Gastroesophageal sphincter (tissue), 4 donors: ENCODE measurements at regions not wholly inside any gene's neighbourhood (a gene's known extent, or its start where the extent isn't known, plus 50 kb on each side); places are given as distances from the start of the nearest gene placed in this dataset.

Experiments
- ATAC-seq: fragments of 150-250 bp; one replicate; pipeline ENCODE4 v1.9.1; 2016; ENCODE audit warnings: mild to moderate bottlenecking, moderate library complexity
- H3K27ac ChIP-seq, 4 donors: fragments of 200-600 bp; sonication (generic) in 3 of 4; 1 replicate in 3 of 4; 2 replicates in 1 of 4; pipeline ENCODE4 v1.5.1; 2016 to 2019
- H3K27me3 ChIP-seq: fragments of 200-600 bp; sonication (generic); one replicate; pipeline ENCODE4 v1.5.1; 2019
- H3K36me3 ChIP-seq, 2 donors: fragments of 200-600 bp; sonication (generic); one replicate each; pipeline ENCODE4 v1.5.1; 2019; ENCODE audit warnings: control low read depth in 1 of 2
- H3K4me1 ChIP-seq, 3 donors: fragments of 200-600 bp; sonication (generic); 1 replicate in 2 of 3; 2 replicates in 1 of 3; pipeline ENCODE4 v1.5.1; 2016 to 2019; ENCODE audit warnings: control low read depth in 2 of 3
- H3K4me3 ChIP-seq, 2 donors: fragments of 200-600 bp; sonication (generic); one replicate each; pipeline ENCODE4 v1.5.1; 2019; ENCODE audit warnings: mild to moderate bottlenecking in 1 of 2, moderate library complexity in 1 of 2
- H3K9me3 ChIP-seq, 3 donors: fragments of 200-600 bp; sonication (generic); one replicate each; pipeline ENCODE4 v1.5.1; 2017 to 2019; ENCODE audit warnings: control low read depth in 2 of 3
- EP300 ChIP-seq: sonication (generic); formaldehyde crosslinking; IDR thresholded peaks from one replicate; pipeline ENCODE4 v1.6.1; 2017; ENCODE audit warnings: antibody characterized with exemption, mild to moderate bottlenecking
- POLR2A ChIP-seq, 2 donors: fragments of 450-650 bp; IDR thresholded peaks; one replicate each; pipeline ENCODE4 v1.6.1; 2017; ENCODE audit warnings: antibody characterized with exemption in 2 of 2, mild to moderate bottlenecking in 2 of 2, moderate library complexity in 1 of 2
- POLR2AphosphoS5 ChIP-seq: sonication (generic); formaldehyde crosslinking; IDR thresholded peaks from one replicate; pipeline ENCODE4 v1.6.1; 2017; ENCODE audit warnings: antibody characterized with exemption
- WGBS, 2 donors: methylation state at CpG; one replicate each; pipeline ENCODE4 v1.1.5; 2018; ENCODE audit warnings: low coverage in 1 of 2; 5-methylcytosine and 5-hydroxymethylcytosine counted together
- TF ChIP-seq, protein P1 (sequence below), 4 experiments: fragments of 200-600 bp in 2 of 4; fragments of 450-650 bp in 2 of 4; sonication (generic) in 1 of 4; IDR thresholded peaks; one replicate each; pipeline ENCODE4 v1.5.1; 2017 to 2019; ENCODE audit warnings: antibody characterized with exemption in 4 of 4, mild to moderate bottlenecking in 2 of 4, moderate library complexity in 2 of 4

DNA sequence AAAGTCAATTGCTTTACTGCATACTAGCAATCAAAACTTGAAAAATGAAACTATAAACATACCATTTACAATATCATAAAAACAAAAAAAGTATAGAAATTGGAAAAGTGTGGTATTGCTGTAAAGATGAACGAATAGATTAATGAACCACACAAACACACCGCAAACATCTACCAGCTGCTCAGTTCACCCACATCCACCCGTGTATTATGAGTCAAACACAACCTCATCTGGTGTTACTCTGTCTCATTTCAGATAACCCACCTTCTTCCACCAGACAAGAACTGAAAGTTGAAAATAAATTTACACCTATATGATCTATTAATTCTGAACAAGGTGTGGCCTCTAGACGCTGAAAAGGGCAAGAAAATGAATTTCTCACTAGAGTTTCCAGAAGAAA, 53.3 kb downstream of the BLID start:
- 72 to 80% methylated on average over 4 of the region's 4 CpGs for WGBS, 2 donors

DNA sequence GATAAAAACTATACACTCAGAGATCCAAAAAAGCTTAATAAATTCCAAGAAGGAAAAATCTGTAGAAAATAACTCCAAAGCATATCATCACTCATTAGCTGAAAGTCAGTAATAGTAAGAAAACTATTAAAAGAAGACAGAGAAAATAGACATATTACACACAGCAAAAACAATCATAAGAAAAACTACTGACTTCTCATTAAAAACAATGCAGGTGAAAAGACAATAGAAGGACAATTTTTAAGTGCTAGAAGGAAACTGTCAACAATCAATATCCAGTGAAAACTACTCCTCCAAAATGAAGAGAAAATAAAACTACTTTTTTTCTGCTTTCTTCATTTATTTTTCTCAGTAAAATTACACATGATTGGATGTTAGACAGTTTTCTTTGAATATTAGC, 56.5 kb downstream of the BLID start:
- peaks cover 0 to 11% of the 10 kb centered on the region in 2 donors for H3K36me3 ChIP-seq
- H3K4me3 ChIP-seq: no peak overlapping the region
- ATAC-seq: no peak
- H3K9me3 ChIP-seq: peaks cover 0 to 12% (median 2%) of the 10 kb centered on the region in 3 donors
- no peaks in the 10 kb centered on the region for H3K27me3 ChIP-seq
- H3K27ac ChIP-seq: no peak overlapping the region
- H3K4me1 ChIP-seq: no peaks in the 10 kb centered on the region
- TF ChIP-seq POLR2A (IDR thresholded peaks at IDR 0.05) (no peak), POLR2AphosphoS5 (no peak), EP300 (no peak)
- TF ChIP-seq, protein P1, sequence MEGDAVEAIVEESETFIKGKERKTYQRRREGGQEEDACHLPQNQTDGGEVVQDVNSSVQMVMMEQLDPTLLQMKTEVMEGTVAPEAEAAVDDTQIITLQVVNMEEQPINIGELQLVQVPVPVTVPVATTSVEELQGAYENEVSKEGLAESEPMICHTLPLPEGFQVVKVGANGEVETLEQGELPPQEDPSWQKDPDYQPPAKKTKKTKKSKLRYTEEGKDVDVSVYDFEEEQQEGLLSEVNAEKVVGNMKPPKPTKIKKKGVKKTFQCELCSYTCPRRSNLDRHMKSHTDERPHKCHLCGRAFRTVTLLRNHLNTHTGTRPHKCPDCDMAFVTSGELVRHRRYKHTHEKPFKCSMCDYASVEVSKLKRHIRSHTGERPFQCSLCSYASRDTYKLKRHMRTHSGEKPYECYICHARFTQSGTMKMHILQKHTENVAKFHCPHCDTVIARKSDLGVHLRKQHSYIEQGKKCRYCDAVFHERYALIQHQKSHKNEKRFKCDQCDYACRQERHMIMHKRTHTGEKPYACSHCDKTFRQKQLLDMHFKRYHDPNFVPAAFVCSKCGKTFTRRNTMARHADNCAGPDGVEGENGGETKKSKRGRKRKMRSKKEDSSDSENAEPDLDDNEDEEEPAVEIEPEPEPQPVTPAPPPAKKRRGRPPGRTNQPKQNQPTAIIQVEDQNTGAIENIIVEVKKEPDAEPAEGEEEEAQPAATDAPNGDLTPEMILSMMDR (IDR thresholded peaks at IDR 0.05): no peak

More for the DNA sequence above, 53.3 kb downstream of the BLID start:
- no peak overlapping the region for H3K4me3 ChIP-seq
- peaks cover 0 to 12% (median 2%) of the 10 kb centered on the region in 3 donors for H3K9me3 ChIP-seq
- peaks cover 0 to 5% (median 0%) of the 10 kb centered on the region in 3 donors for H3K4me1 ChIP-seq
- H3K27ac ChIP-seq: no peak overlapping the region
- H3K36me3 ChIP-seq: peaks cover 0 to 20% of the 10 kb centered on the region in 2 donors
- no peaks in the 10 kb centered on the region for H3K27me3 ChIP-seq
- TF ChIP-seq, protein P1 (IDR thresholded peaks at IDR 0.05): no peak
- no peak for TF ChIP-seq EP300
- TF ChIP-seq POLR2AphosphoS5: no peak
- no peak for TF ChIP-seq POLR2A (IDR thresholded peaks at IDR 0.05)
- no peak for ATAC-seq

DNA sequence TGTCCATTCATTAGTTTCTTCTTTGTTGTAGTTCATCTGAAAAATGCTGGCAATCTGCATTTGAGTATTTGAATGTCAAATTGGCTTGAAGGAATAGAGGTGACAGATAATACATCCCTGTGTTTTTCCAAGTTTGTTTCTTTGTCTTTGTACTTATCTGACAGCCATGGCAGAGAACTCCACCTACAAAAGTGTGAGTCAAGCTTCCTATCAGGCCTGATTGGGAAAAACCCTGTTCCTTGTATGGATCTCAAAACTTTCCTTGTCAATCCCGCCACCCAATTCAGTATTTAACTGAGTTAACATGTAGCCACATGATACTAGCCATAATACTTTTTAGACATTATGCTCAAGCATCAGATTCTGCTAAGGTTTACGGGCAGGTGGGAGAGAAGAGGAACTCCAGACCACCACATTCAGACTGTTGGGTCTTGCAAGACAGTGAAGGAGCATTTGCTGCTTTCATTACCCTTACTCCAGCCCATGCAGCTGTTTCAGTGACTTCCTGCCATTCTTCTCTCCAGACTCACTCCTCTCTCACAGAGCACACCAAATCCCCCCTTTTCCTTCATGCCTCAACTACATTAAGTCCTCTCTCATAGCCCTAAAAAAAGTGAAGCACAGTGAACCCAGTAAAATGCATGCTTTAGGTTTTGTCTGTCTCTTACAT, 65.9 kb downstream of the BLID start:
- Histone ChIP-seq H3K27me3 (no peaks in the 10 kb centered on the region), H3K4me1 (no peaks in the 10 kb centered on the region), H3K36me3 (peaks cover 0 to 10% of the 10 kb centered on the region in 2 donors), H3K4me3 (no peak overlapping the region), H3K27ac (no peak overlapping the region), H3K9me3 (no peaks in the 10 kb centered on the region)
- WGBS, 2 donors: 94 to 100% methylated on average over 2 of the region's 2 CpGs
- ATAC-seq: no peak
- no peak for TF ChIP-seq POLR2A (IDR thresholded peaks at IDR 0.05)
- TF ChIP-seq, protein P1 (IDR thresholded peaks at IDR 0.05): no peak
- no peak for TF ChIP-seq EP300
- no peak for TF ChIP-seq POLR2AphosphoS5

DNA sequence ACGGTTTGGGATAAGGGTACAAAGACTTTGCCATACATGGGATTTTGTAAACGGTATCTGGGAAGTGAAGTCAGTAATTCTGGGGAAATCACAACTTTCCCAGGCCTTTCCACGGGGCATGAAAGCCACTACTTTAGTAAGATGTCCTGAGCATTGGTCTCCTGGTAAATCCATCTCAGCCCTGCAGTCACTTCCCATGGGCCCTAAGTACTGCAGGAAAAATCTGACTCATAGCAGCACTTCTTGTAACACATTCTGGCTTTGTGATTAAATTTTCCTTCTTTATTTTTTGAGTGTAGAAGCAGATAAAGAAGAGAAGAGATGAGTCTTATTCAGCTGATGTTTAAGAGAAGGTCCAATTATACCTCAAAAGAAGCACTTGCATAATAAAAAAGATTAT, 67.6 kb downstream of the BLID start:
- no peaks in the 10 kb centered on the region for H3K9me3 ChIP-seq
- peaks cover 0 to 10% of the 10 kb centered on the region in 2 donors for H3K36me3 ChIP-seq
- no peaks in the 10 kb centered on the region for H3K4me1 ChIP-seq
- H3K27ac ChIP-seq: no peak overlapping the region
- no peak for ATAC-seq
- H3K27me3 ChIP-seq: no peaks in the 10 kb centered on the region
- WGBS, 2 donors: 83 to 100% methylated on average over 1 to 2 of the region's 3 CpGs
- no peak overlapping the region for H3K4me3 ChIP-seq
- TF ChIP-seq, protein P1 (IDR thresholded peaks at IDR 0.05): no peak
- no peak for TF ChIP-seq POLR2AphosphoS5
- TF ChIP-seq POLR2A (IDR thresholded peaks at IDR 0.05): no peak
- TF ChIP-seq EP300: no peak

DNA sequence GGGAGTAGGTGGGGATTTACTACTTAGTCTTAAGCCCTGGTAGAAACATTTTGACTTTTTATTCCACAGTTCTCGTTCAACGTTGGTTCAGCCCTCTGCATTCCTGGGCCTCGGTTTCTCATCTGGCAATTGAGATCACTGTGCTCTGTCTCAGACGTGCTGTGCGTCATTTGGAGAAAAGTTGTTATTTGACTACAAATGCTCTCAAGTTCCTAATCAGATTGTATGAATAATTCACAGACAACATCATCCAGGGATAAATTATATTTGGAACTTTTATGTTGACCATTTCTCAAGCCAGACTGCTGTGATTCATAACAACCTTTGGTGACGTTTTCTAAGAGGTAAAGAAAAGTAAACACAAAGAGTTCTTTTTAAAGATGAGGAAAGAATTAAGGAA, 69.2 kb downstream of the BLID start:
- H3K9me3 ChIP-seq: no peaks in the 10 kb centered on the region
- ATAC-seq: no peak
- H3K27me3 ChIP-seq: no peaks in the 10 kb centered on the region
- H3K4me1 ChIP-seq: no peaks in the 10 kb centered on the region
- 61 to 85% methylated on average over 4 to 6 of the region's 6 CpGs for WGBS, 2 donors
- peaks cover 0 to 10% of the 10 kb centered on the region in 2 donors for H3K36me3 ChIP-seq
- no peak overlapping the region for H3K4me3 ChIP-seq
- no peak for TF ChIP-seq EP300
- TF ChIP-seq POLR2AphosphoS5: no peak
- TF ChIP-seq, protein P1 (IDR thresholded peaks at IDR 0.05): no peak
- no peak for TF ChIP-seq POLR2A (IDR thresholded peaks at IDR 0.05)
- no peak overlapping the region for H3K27ac ChIP-seq
